ENCODE measurements at regions not wholly inside any gene's neighbourhood (a gene's known extent, or its start where the extent isn't known, plus 50 kb on each side); places are given as distances from the start of the nearest gene placed in this dataset.

DNA sequence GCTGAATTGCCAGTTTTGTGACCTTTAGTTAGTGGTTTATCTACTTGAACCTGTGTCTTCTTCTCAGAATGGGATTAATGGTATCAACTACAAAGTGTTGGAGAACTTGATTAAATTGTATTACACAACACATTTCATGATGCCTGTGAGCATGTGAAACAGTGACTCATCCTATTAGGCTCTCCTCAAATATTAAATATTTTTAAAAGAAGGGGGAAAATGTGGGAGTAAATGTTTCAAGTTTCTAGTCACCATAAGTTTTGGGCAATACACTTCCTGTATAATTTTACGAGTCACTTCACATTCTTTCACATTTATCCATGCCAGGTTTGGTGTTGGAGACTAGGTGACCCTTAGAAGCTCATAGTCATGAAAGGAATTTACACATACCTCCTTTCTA, 147.0 kb downstream of the HS3ST1 start:
- no peaks in the 10 kb centered on the region for H3K9me3 ChIP-seq (ENCODE audit: low read length)
- H2AFZ ChIP-seq (ENCODE audit: low read length) = no peak overlapping the region
- H4K20me1 ChIP-seq (ENCODE audit: insufficient read depth, low read length) = no peaks in the 10 kb centered on the region
- H3K4me3 ChIP-seq (ENCODE audit: low read depth, low read length, poor library complexity, severe bottlenecking) = no peak overlapping the region
- DNase-seq (ENCODE audit: low spot score) = no peak
- H3K4me1 ChIP-seq (ENCODE audit: insufficient read depth, low read length, poor library complexity, severe bottlenecking) = no peaks in the 10 kb centered on the region
- no TSS peak for BruUV-seq (replicated peaks)
- ChIA-PET CTCF (ENCODE audit: unreplicated experiment) (no interaction called here), POLR2A (no interaction called here)
- H3K9me2 ChIP-seq (ENCODE audit: insufficient read depth, low read length) = no peaks in the 10 kb centered on the region
- no peak overlapping the region for H3K4me2 ChIP-seq (ENCODE audit: low read length)
- no peak overlapping the region for H3K27ac ChIP-seq (ENCODE audit: low read depth, low read length, poor library complexity, severe bottlenecking)
- no peaks in the 10 kb centered on the region for H3K79me2 ChIP-seq (ENCODE audit: insufficient read depth, low read depth, low read length)
- TF ChIP-seq EZH2phosphoT487 (IDR thresholded peaks at IDR 0.05; ENCODE audit: borderline replicate concordance, low read depth, low read length) = no peak
- TF ChIP-seq, protein P1, sequence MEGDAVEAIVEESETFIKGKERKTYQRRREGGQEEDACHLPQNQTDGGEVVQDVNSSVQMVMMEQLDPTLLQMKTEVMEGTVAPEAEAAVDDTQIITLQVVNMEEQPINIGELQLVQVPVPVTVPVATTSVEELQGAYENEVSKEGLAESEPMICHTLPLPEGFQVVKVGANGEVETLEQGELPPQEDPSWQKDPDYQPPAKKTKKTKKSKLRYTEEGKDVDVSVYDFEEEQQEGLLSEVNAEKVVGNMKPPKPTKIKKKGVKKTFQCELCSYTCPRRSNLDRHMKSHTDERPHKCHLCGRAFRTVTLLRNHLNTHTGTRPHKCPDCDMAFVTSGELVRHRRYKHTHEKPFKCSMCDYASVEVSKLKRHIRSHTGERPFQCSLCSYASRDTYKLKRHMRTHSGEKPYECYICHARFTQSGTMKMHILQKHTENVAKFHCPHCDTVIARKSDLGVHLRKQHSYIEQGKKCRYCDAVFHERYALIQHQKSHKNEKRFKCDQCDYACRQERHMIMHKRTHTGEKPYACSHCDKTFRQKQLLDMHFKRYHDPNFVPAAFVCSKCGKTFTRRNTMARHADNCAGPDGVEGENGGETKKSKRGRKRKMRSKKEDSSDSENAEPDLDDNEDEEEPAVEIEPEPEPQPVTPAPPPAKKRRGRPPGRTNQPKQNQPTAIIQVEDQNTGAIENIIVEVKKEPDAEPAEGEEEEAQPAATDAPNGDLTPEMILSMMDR (conservative IDR thresholded peaks at IDR 0.05; ENCODE audit: low read length) = no peak
- no peaks in the 10 kb centered on the region for H3K36me3 ChIP-seq (ENCODE audit: insufficient read depth, low read length)
- intact Hi-C loops (cut with micrococcal nuclease; ENCODE audit: unreplicated experiment) = no loop called here

DNA sequence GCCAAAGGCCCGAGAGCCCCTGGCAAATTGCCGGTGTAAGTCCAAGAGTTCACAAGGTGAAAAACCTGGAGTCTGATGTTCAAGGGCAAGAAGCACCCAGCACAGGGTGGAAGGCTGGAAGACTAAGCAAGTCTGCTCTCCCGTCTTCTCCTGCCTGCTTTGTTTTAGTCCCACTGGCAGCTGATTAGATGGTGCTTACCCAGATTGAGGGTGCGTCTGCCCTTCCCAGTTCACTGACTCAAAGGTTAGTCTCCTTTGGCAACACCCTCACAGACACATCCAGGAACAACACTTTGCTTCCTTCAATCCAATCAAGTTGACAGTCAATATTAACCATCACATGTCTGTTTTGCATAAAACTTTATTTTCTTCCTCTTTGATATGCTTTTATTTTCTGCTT, 157.4 kb downstream of the HS3ST1 start:
- Histone ChIP-seq H3K4me2 (ENCODE audit: low read length) (no peak overlapping the region), H2AFZ (ENCODE audit: low read length) (no peak overlapping the region), H3K9me3 (ENCODE audit: low read length) (no peaks in the 10 kb centered on the region), H3K9me2 (ENCODE audit: insufficient read depth, low read length) (no peaks in the 10 kb centered on the region), H3K27ac (ENCODE audit: low read depth, low read length, poor library complexity, severe bottlenecking) (no peak overlapping the region), H3K79me2 (ENCODE audit: insufficient read depth, low read depth, low read length) (no peaks in the 10 kb centered on the region), H3K4me1 (ENCODE audit: insufficient read depth, low read length, poor library complexity, severe bottlenecking) (no peaks in the 10 kb centered on the region), H4K20me1 (ENCODE audit: insufficient read depth, low read length) (no peaks in the 10 kb centered on the region), H3K36me3 (ENCODE audit: insufficient read depth, low read length) (no peaks in the 10 kb centered on the region), H3K4me3 (ENCODE audit: low read depth, low read length, poor library complexity, severe bottlenecking) (no peak overlapping the region)
- intact Hi-C loops (cut with micrococcal nuclease; ENCODE audit: unreplicated experiment) = no loop called here
- no peak for DNase-seq (ENCODE audit: low spot score)
- no peak for TF ChIP-seq EZH2phosphoT487 (IDR thresholded peaks at IDR 0.05; ENCODE audit: borderline replicate concordance, low read depth, low read length)
- TF ChIP-seq, protein P1 (conservative IDR thresholded peaks at IDR 0.05; ENCODE audit: low read length) = no peak
- no TSS peak for BruUV-seq (replicated peaks)
- ChIA-PET POLR2A (no interaction called here), CTCF (ENCODE audit: unreplicated experiment) (no interaction called here)

DNA sequence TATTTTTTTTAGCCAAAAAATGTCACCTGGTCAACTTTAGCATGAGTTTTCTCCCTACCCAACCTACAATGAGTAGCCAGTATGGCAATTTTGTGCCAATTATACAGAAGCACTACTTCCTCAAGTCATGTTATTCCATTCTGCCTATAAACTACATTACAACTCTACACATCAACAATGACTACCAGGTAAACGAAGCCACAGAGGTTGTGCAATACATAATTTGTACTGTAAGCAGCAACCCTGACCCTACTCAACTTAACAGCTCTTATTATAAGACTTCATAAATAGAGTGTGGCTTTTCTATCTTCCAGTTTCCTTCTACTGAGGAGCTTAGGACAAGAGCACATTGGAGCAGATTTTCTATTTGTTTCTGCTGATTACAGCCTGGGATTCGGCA, 160.5 kb downstream of the HS3ST1 start:
- no peak for TF ChIP-seq EZH2phosphoT487 (IDR thresholded peaks at IDR 0.05; ENCODE audit: borderline replicate concordance, low read depth, low read length)
- TF ChIP-seq, protein P1 (conservative IDR thresholded peaks at IDR 0.05; ENCODE audit: low read length) = no peak
- no TSS peak for BruUV-seq (replicated peaks)
- intact Hi-C loops (cut with micrococcal nuclease; ENCODE audit: unreplicated experiment) = no loop called here
- ChIA-PET POLR2A (no interaction called here), CTCF (ENCODE audit: unreplicated experiment) (no interaction called here)
- no peaks in the 10 kb centered on the region for H3K9me2 ChIP-seq (ENCODE audit: insufficient read depth, low read length)
- no peaks in the 10 kb centered on the region for H3K9me3 ChIP-seq (ENCODE audit: low read length)
- H3K27ac ChIP-seq (ENCODE audit: low read depth, low read length, poor library complexity, severe bottlenecking) = no peak overlapping the region
- H3K79me2 ChIP-seq (ENCODE audit: insufficient read depth, low read depth, low read length) = no peaks in the 10 kb centered on the region
- no peak overlapping the region for H2AFZ ChIP-seq (ENCODE audit: low read length)
- H3K4me3 ChIP-seq (ENCODE audit: low read depth, low read length, poor library complexity, severe bottlenecking) = no peak overlapping the region
- H3K4me2 ChIP-seq (ENCODE audit: low read length) = no peak overlapping the region
- no peak for DNase-seq (ENCODE audit: low spot score)
- no peaks in the 10 kb centered on the region for H4K20me1 ChIP-seq (ENCODE audit: insufficient read depth, low read length)
- no peaks in the 10 kb centered on the region for H3K36me3 ChIP-seq (ENCODE audit: insufficient read depth, low read length)
- no peaks in the 10 kb centered on the region for H3K4me1 ChIP-seq (ENCODE audit: insufficient read depth, low read length, poor library complexity, severe bottlenecking)
